PFSK-1 (cell line): ENCODE measurements at regions not wholly inside any gene's neighbourhood (a gene's known extent, or its start where the extent isn't known, plus 50 kb on each side); places are given as distances from the start of the nearest gene placed in this dataset.

Experiments
- POLR2AphosphoS5 ChIP-seq: IDR thresholded peaks from 2 replicates; pipeline ENCODE4 v1.6.1; 2012; ENCODE audit warnings: low read depth, mild to moderate bottlenecking, control low read depth, low read length, moderate library complexity
- SIN3A ChIP-seq: IDR thresholded peaks from 2 replicates; pipeline ENCODE4 v1.6.1; 2012; ENCODE audit warnings: mild to moderate bottlenecking, low read length, moderate library complexity, borderline replicate concordance; ENCODE audit not compliant: insufficient read depth
- TAF1 ChIP-seq: IDR thresholded peaks from 2 replicates; pipeline ENCODE4 v1.6.1; 2012; ENCODE audit warnings: low read length, control low read depth, borderline replicate concordance; ENCODE audit not compliant: insufficient read depth

- no peak for TF ChIP-seq SIN3A
- TF ChIP-seq POLR2AphosphoS5 = no peak
- TF ChIP-seq TAF1 = no peak
Observed at GRCh38 chr1:191904991-191905390, 253.3 kb upstream of the RGS18 start.
